Fibroblast of peridontal ligament (primary cell): ENCODE measurements at regions not wholly inside any gene's neighbourhood (a gene's known extent, or its start where the extent isn't known, plus 50 kb on each side); places are given as distances from the start of the nearest gene placed in this dataset.

ENCODE experiments used
- DNase-seq: peaks from one replicate; pipeline ENCODE4 v3.0.0-alpha.2; 2010; ENCODE audit errors: extremely low read depth

DNA sequence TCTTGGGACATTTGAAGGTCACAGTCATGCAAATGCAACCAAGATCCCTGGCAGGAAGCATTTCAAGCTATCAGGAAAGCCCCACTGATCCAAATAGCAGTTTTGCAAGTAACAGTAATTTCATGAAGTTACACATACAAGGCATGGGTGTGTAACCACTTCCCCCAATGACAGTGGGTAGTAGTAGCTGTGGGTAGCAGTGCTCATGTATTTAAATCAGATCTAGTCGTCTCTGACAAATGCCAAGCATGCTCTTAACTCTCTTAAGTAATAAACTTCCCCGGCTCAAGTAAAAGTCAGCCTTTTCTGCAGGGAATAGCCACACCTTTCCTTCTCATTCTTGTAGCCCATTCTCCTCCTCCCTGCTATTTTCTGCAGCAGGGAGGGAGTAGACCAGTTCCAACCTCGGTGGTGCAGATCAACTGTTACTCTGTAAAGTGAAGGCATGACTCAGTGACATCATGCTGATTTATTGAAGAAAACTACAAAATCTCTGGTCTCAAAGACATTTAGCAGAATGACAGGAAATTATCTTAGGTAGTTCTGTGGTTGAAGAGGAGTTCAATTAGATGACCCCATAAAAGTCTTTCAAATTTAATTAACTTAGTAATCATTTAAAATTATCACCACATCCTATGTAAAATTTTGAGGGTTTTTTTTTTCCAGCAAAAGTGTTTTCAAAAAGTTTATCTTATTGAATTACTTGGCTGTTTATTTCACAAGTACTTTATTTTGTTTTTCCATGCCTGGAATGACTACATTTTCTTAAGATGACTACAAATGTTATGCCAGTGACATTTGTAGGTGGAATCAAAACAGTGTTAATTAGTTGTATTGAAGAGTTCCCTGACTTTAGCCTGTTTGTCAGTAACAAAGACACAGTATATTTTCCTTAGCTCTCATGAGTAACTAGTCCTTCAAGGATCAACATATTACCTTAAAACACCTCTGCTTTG lies 568.3 kb downstream of the INHBA start:
- DNase-seq = peak; percentile 34

DNA sequence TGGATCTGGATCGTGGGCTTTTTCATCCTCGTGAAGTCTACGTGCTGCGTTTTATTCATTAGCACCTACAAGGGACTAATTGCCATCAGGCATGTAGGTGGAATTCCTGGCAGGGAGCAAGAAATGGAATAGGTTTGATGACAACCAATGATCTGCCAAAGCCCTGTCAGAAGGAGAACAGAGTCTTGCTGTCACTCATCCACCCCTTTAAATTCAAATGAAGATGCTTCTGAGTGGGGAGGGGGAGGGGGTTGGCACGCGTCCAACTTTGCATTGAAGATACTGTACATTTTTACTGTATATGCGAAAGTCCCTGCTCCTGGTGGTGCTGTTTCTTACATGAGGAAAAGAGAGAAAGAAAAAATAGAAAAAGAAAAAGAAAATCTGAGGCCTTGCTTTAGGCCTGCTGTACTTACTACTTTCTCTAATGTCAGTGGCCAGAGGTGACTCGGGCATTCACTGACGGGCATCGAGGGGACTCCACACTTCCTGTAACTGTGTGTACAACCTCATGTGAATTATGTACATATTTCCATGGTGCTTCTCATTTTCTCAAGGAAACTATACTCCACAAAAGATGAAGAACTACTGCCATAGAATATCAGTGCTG lies 569.1 kb downstream of the INHBA start:
- DNase-seq = no peak

- DNase-seq = no peak
These were observed 570.9 kb downstream of the INHBA start for GRCh38 chr7:41131956-41132355.

DNA sequence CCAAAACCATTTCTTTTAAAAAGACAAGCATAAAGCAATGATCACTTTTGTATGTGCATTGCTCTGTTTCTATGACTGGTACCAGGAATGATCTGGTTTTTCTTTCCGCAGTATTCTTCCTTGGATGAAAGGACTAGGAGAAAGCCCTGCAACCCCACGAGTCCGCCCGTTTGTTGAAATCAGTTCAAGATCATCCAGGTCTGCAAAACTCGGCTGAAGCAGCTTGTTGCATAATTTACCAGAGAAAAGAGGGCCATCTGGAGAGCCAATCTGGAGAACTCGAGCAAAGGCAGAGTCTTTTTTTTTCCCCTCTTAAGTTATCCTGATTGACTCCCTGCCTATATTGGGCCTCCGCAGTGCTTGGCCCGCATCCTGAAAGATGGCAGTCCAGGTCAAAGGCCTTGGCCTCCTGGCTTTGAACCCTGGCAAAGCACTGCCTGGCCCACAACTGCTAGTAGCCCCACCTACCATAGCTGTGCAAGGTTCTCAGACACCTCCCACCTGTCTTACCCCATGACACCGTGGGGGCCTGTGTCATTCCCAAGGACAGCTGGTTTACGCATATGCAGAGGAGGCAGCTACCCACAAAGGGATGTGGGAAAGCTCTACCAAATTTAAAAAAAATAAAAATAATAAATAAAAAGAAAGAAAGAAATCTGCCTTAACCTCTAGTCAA lies 572.2 kb downstream of the INHBA start:
- DNase-seq = no peak

- DNase-seq = no peak
These were observed 572.8 kb downstream of the INHBA start for GRCh38 chr7:41130086-41130485.

- no peak for DNase-seq
These were observed 577.5 kb downstream of the INHBA start for GRCh38 chr7:41125343-41125742.

DNA sequence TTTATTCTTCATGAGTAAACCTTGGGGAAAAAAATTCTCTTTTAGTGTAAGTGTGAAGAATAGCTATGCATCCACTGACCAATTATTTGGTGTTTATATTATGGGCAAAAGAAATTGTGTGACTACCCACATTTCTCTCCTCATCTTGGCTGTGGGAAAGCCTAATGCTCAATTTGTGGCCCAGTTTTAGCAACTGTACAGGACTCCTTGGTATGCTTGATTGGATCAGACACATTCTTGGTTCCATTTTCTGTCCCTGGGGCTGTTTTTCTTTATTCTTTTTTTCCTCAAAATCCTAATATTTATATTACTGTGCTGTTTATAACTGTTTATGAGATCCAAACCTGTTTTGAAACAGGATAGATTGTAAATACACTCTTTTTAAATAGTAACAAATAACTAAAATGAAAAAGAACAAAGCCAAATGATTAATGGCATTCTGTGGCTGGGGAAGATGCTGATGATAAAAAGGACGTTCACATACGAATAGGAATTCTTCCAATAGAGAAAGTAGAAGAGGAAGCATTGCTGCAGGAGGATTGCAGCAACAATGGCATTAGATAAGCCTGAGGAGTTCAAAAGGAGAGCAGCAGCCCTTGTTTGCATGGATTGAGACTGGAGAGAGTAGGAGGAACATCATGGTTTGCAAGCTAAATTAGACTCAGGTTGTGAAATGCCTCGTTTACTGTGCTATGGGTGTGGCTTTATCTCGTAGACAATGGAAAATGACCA lies 580.5 kb downstream of the INHBA start:
- no peak for DNase-seq

- DNase-seq = no peak
These were observed 581.7 kb downstream of the INHBA start for GRCh38 chr7:41121228-41121627.

DNA sequence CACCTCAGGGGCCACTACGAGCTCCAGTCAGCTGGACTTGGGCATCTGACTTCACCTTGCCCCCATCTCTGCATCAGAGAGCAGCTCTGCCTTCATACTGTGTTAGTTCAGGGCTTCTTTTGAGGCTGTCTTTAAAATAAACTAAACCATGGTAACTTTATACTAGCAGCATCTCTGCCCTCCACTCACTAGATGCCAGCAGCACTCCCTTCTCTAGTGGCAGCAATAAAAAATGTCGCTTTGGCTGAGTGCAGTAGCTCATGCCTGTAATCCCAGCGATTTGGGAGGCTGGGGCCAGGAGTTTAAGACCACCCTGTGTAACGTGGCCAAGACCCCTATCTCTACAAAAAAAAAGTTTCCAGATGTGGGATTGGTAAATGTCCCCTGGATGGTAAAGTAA lies 584.4 kb downstream of the INHBA start:
- DNase-seq = no peak

- no peak for DNase-seq
These were observed 585.5 kb downstream of the INHBA start for GRCh38 chr7:41117431-41117830.

DNA sequence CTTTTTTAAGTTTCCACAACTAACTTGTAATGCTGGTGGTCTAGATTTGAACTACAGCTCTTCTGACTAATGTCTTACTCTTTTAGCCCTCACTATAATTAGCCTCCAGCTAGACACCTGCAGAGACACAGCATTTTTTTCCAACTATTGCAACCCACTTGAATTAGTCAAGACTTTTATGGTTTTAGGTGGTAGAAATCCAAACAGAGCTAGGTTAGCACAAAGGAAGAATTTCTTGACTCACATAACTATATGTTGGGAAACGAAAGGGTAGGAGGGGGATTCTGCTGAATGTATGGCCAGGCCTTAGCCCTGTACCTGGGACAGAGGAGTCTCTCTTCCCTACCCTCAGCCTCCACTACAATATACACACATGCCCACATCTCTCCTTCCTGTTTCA lies 586.1 kb downstream of the INHBA start:
- no peak for DNase-seq

DNA sequence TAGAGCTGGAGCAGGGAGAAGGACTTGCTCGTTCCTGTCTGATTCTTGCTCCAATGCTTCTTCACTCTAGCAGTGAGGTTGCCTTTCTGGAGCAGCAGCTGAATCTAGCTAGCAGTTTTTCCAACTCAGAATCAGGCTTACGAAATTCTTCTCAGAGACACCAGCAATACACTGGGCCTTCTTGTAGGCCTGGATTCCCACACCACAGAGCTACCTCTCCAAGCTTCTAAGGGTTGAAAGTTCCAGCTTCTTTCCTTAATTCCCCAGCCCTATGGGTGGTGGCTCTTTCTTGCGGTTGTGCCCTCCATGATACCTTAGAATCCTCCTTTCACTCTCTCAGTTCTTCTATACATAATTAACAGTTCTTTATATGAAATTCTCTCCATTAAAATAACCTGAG lies 586.6 kb downstream of the INHBA start:
- no peak for DNase-seq

- no peak for DNase-seq
These were observed 588.2 kb downstream of the INHBA start for GRCh38 chr7:41114691-41115090.

- DNase-seq = peak; percentile 58
These were observed 588.8 kb downstream of the INHBA start for GRCh38 chr7:41114131-41114530.

- DNase-seq = no peak
These were observed 589.2 kb downstream of the INHBA start for GRCh38 chr7:41113719-41114118.

GRCh38 chr7:41110186-41110585 lies 592.7 kb downstream of the INHBA start:
- DNase-seq = no peak

GRCh38 chr7:41108821-41109220 lies 594.1 kb downstream of the INHBA start:
- DNase-seq = no peak

DNA sequence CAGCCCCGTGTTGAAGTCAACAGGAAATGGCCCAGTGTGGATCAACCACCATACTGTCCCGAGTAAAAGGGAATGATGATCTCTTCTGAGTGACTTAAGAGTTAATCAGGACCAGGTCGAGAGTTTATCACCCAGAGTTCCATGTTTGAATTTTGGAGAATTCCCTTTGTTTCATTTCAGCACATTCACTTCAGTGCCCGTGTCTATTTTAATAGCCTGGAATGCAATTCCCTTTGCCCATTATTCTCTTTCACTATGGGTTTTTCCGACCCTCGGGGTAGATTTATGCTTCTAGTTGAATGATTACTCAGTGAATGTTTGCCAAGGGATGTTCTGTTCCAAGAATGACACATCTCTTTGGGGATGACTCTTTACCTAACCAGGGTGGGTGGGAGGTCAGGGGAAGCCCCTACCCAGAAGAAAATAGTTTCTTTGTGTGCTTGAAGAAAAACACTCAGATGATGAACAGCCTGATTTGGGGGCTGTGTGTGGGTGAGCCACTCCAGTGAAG lies 594.9 kb downstream of the INHBA start:
- DNase-seq = peak; percentile 23

DNA sequence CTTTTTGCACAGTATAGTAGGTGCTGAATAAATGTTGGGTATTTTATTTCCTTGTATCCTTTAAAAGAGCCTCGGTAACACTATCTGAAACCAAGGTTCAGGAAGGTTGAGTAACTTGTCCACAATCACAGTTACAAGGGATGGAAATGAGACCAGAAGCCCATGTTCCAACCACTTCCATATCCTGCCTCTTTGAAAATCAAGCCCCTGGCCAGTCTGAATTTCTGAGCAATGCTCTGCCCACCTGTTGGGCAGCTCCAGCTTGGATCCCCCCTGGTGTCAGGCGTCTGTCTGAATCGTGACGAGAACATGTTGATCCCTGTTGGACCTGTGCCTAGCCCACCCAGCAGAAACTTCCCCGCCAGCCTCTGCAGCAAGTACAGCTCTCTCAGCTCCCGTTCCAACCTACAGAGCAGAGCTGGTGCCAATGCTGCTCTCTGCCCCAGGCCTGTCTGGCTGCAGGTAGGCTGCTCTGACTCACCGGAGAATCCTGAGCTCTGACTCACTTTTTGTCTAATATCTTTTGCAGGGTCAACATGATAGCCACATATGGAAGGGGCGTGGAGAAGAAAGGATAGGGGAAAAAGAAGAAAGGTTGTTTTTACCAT lies 595.5 kb downstream of the INHBA start:
- DNase-seq = no peak

DNA sequence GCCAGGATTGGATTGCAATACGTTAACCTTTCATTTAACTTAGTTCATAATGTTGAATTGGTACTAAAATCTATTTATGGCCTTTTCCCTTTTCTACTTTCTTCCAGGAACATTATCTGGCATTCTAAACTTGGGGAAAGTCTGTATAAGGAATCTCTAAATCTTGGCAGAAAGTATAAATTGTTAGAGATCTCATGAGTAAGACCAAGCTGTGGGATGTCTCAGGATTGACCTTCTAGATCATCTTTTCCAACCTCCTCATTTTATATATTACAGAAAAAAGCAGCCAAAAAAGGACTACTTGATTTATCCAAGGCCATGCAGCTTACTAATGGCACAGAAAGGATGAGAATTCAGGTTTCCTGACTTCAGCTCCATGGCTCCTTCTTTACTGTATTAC lies 598.3 kb downstream of the INHBA start:
- DNase-seq = peak; percentile 85

DNA sequence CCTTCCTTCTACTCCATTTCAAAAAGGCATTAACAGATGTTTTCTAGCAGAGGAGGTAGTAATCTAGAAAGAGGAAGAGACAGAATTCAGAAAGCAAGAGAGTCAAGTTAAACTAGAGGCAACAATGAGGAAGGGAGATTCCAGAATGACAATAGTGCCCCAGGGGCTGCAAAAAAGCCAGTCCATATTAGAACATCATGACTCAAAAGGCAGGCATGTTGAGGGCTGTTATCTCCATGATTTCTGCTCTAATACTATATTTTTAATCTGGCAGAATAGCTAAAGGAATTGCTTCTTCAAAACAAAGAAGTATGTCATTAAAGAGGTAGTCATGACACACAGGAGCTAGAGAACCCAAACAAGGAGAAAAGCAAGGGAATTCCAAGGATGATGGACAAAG lies 599.6 kb downstream of the INHBA start:
- DNase-seq = no peak
